Heart left ventricle (tissue), 16 donors: ENCODE measurements at regions not wholly inside any gene's neighbourhood (a gene's known extent, or its start where the extent isn't known, plus 50 kb on each side); places are given as distances from the start of the nearest gene placed in this dataset.
"Not testable (repeated sequence)": the region's sequence is repeated elsewhere in the genome, so short reads cannot be mapped to it uniquely, and the experiment has no call there.

Experiments
- ATAC-seq, 4 donors: fragments of 200-7000 bp; cut with Tn5 transposase; one replicate each; pipeline ENCODE4 v1.9.1; 2020 to 2022; ENCODE audit warnings: moderate library complexity in 4 of 4, mild to moderate bottlenecking in 3 of 4, moderate number of reproducible peaks in 1 of 4
- DNase-seq, 5 donors: peaks; one replicate each; pipeline ENCODE4 v3.0.0-alpha.2; 2020
- H3K27ac ChIP-seq, 12 donors: fragments of 200-600 bp; sonication (generic) in 4 of 12; one replicate each; pipeline versions ENCODE4 v1.5.0 to v1.8.0; 2016 to 2022; ENCODE audit warnings: mild to moderate bottlenecking in 2 of 12
- H3K27me3 ChIP-seq, 9 donors: fragments of 200-600 bp; sonication (generic) in 2 of 9; one replicate each; pipeline versions ENCODE4 v1.5.1 to v1.8.0; 2016 to 2022; ENCODE audit warnings: mild to moderate bottlenecking in 3 of 9
- H3K36me3 ChIP-seq, 9 donors: fragments of 200-600 bp; sonication (generic) in 2 of 9; one replicate each; pipeline versions ENCODE4 v1.5.0 to v1.8.0; 2018 to 2022; ENCODE audit warnings: mild to moderate bottlenecking in 2 of 9
- H3K4me1 ChIP-seq, 12 donors: fragments of 200-600 bp; sonication (generic) in 4 of 12; one replicate each; pipeline versions ENCODE4 v1.5.0 to v1.8.0; 2016 to 2022; ENCODE audit warnings: mild to moderate bottlenecking in 3 of 12
- H3K4me3 ChIP-seq, 12 donors: fragments of 200-600 bp; sonication (generic) in 4 of 12; one replicate each; pipeline versions ENCODE4 v1.5.0 to v1.8.0; 2017 to 2022; ENCODE audit warnings: mild to moderate bottlenecking in 9 of 12, moderate library complexity in 4 of 12
- H3K9me3 ChIP-seq, 12 donors: fragments of 200-600 bp; sonication (generic) in 4 of 12; one replicate each; pipeline versions ENCODE4 v1.5.0 to v1.8.0; 2016 to 2022; ENCODE audit warnings: mild to moderate bottlenecking in 1 of 12
- POLR2A ChIP-seq, 2 donors: fragments of 450-650 bp; IDR thresholded peaks; one replicate each; pipeline ENCODE4 v1.6.1; 2017; ENCODE audit warnings: antibody characterized with exemption in 2 of 2, mild to moderate bottlenecking in 2 of 2, moderate library complexity in 2 of 2
- WGBS, 4 donors: extraction: QIAGEN DNeasy Blood & Tissue Kit in 2 of 4; methylation state at CpG; one replicate each; pipeline versions ENCODE4 v1.1.5 to v1.1.7; 2013 to 2018; 5-methylcytosine and 5-hydroxymethylcytosine counted together
- intact Hi-C, 10 donors: fragments of 100-400 bp; cut with DNase I; formaldehyde crosslinking; loops; one replicate each; pipeline versions ENCODE4 v1.11.1 to v1.14.2; 2022
- TF ChIP-seq, protein P1 (sequence below), 12 donors: fragments of 200-600 bp; sonication (generic) in 4 of 12; IDR thresholded peaks; one replicate each; pipeline versions ENCODE4 v1.5.0 to v1.8.0; 2018 to 2022; ENCODE audit warnings: antibody characterized with exemption in 12 of 12, mild to moderate bottlenecking in 5 of 12
- donor health status: ischemic (EF 13 %, LVEDD 7.1; RV severe dilation, severe dysfunction).
- donor health status: healthy with polysubstance abuse.
- donor health status: DM: no; HTN: yes; CAD: no.
- donor health status: DM: no; HTN: no; CAD: no.
- donor health status: ischemic (EF 25% LVEDD 6.9; RV normal size, moderate dysfunction).
- donor health status: ischemic (EF 25% LVEDD 5.7; RV mildly dilated, moderate dysfunction).
- donor health status: healthy.
- donor health status: DM: yes; HTN: yes; CAD: no.
- donor health status: ischemic (EF 35%, LVEDD 5.7; RV mildly dilated, moderate dysfunction).
- donor health status: nonischemic (EF 11% LVEDD 7.7; RV severe dilation, severe dysfunction).
- donor health status: DM: yes; HTN: yes; CAD: no.
- donor health status: PGD.
- donor health status: ischemic (EF 29% LVEDD 5.4; RV normal size, mild dysfunction).
- donor health status: nonischemic (EF 23%, LVEDD 6.1; RV moderate dilation, normal function).

DNA sequence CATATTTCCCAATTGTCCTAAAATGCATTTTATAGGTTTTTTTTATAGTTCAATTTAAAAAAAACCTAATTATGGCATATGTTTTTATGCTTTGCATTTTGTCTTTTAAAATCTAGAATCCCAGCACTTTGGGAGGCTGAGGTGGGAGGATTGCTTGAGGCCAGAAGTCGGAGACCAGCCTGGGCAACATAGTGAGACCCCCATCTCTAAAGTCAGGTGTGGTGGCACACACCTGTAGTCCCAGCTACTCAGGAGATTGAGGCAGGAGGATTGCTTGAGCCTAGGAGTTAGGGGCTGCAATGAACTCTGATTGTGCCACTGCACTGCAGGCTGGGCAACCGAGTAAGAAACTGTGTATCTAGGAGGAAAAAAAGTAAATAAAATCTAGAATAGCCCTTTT is 137.2 kb upstream of the POU3F1 start:
- Histone ChIP-seq H3K4me3 (no peak overlapping the region), H3K36me3 (no peaks in the 10 kb centered on the region), H3K9me3 (peaks cover 0 to 4% (median 0%) of the 10 kb centered on the region in 12 donors), H3K27ac (no peak overlapping the region), H3K27me3 (peaks cover 0 to 34% (median 3%) of the 10 kb centered on the region in 9 donors), H3K4me1 (peaks cover 0 to 7% (median 0%) of the 10 kb centered on the region in 12 donors)
- TF ChIP-seq, protein P1, sequence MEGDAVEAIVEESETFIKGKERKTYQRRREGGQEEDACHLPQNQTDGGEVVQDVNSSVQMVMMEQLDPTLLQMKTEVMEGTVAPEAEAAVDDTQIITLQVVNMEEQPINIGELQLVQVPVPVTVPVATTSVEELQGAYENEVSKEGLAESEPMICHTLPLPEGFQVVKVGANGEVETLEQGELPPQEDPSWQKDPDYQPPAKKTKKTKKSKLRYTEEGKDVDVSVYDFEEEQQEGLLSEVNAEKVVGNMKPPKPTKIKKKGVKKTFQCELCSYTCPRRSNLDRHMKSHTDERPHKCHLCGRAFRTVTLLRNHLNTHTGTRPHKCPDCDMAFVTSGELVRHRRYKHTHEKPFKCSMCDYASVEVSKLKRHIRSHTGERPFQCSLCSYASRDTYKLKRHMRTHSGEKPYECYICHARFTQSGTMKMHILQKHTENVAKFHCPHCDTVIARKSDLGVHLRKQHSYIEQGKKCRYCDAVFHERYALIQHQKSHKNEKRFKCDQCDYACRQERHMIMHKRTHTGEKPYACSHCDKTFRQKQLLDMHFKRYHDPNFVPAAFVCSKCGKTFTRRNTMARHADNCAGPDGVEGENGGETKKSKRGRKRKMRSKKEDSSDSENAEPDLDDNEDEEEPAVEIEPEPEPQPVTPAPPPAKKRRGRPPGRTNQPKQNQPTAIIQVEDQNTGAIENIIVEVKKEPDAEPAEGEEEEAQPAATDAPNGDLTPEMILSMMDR (IDR thresholded peaks at IDR 0.05), result no peak
- TF ChIP-seq POLR2A (IDR thresholded peaks at IDR 0.05), result no peak
- 67 to 81% (median 80%) methylated on average over 2 of the region's 2 CpGs for WGBS, 4 donors
- DNase-seq (no peak), ATAC-seq (no peak)
- intact Hi-C loops, result no loop called here

DNA sequence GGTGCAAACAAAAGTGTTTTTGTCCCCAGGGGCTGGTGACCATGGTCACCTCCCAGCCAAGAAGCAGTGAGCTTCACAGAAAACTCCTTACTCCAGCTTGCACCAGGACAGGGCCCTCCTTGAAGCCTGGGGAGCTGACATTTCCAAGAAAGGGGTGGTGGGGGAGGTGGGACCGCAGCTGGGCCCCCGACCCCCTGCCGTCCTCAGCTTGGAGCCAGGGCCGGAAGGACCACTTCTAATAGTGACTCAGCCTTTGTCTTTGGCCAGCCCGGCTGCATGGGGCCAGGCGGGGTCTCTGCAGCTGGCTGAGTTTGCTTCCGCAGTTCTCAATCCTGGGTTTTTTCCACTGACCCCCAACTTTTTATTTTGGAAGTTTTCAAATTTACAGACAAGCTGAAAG is 136.5 kb upstream of the POU3F1 start:
- intact Hi-C loops, result no loop called here
- 27 to 45% (median 35%) methylated on average over 7 of the region's 7 CpGs for WGBS, 4 donors
- peaks cover 0 to 30% (median 3%) of the 10 kb centered on the region in 9 donors for H3K27me3 ChIP-seq
- H3K27ac ChIP-seq, result no peak overlapping the region
- ATAC-seq (no peak), DNase-seq (no peak)
- H3K4me3 ChIP-seq, result no peak overlapping the region
- H3K36me3 ChIP-seq, result no peaks in the 10 kb centered on the region
- TF ChIP-seq POLR2A (IDR thresholded peaks at IDR 0.05), result no peak
- TF ChIP-seq, protein P1 (IDR thresholded peaks at IDR 0.05), result no peak
- no peaks in the 10 kb centered on the region for H3K9me3 ChIP-seq
- H3K4me1 ChIP-seq, result peaks cover 0 to 7% (median 0%) of the 10 kb centered on the region in 12 donors

DNA sequence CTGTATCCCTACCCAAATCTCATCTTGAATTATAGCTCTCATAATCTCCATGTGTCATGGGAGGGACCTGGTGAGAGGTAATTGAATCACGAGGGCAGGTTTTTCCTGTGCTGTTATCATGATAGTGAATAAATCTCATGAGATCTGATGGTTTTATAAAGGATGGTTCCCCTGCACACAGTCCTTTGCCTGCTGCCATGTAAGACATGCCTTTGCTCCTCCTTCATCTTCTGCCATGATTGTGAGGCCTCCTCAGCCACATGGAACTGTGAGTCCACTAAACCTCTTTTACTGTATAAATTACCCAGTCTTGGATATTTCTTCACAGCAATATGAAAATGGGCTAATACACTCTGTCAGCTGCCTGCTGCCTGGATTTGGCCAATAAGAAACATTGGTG is 133.8 kb upstream of the POU3F1 start:
- H3K36me3 ChIP-seq, intact Hi-C loops, ATAC-seq, H3K4me3 ChIP-seq, H3K9me3 ChIP-seq, H3K27ac ChIP-seq, H3K4me1 ChIP-seq, DNase-seq: not testable (repeated sequence)
- 71 to 89% (median 79%) methylated on average over 1 of the region's 1 CpG for WGBS, 4 donors
- peaks cover 0 to 30% (median 3%) of the 10 kb centered on the region in 9 donors for H3K27me3 ChIP-seq

DNA sequence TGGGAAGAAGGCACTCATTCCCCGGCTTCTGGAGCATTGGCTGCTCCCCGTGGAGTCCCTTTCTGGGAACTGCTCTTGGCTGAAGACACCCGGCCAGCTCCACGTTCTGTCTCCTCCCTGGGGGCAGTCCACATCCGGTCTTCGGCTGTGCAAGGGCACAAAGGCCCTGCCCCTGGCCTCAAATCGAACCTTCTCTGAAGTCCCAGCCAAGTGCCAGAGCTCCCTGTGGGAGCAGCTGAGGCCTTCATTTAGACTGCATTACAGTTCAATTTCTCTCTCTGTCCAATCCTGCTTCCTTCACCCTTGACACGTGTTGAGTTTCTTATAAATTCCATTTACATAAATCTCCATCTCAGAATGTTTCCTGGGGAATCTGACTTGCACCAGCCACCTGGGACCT is 132.9 kb upstream of the POU3F1 start:
- Histone ChIP-seq H3K4me1 (peaks cover 0 to 7% (median 0%) of the 10 kb centered on the region in 12 donors), H3K9me3 (no peaks in the 10 kb centered on the region), H3K27me3 (peaks cover 0 to 26% (median 3%) of the 10 kb centered on the region in 9 donors), H3K27ac (no peak overlapping the region), H3K4me3 (no peak overlapping the region), H3K36me3 (no peaks in the 10 kb centered on the region)
- intact Hi-C loops, result no loop called here
- WGBS, 4 donors, result 41 to 68% (median 53%) methylated on average over 7 to 8 of the region's 8 CpGs
- DNase-seq (peak; percentile 54 to 80 (median 74)), ATAC-seq (peak; percentile 20 to 68 (median 58))
- TF ChIP-seq POLR2A (IDR thresholded peaks at IDR 0.05), result no peak
- TF ChIP-seq, protein P1 (IDR thresholded peaks at IDR 0.05), result no peak

DNA sequence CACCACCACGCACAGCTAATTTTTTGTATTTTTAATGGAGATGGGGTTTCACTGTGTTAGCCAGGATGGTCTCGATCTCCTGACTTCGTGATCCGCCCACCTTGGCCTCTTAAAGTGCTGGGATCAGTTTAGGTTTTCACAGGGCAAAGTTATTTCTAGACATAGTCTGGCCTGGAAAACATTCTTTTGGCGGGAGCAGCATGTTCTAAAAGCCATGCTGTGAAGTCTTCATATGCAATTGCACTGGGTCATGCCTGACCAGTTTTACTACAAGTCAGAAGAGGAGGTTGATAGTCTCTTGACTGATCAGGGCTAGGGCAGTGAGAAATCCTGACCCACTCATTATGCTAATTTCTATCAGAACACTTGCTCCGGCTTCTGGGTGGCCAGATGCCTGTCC is 131.6 kb upstream of the POU3F1 start:
- ATAC-seq (no peak), DNase-seq (no peak)
- WGBS, 4 donors, result 82 to 90% (median 87%) methylated on average over 6 of the region's 6 CpGs
- Histone ChIP-seq H3K4me3 (no peak overlapping the region), H3K4me1 (peaks cover 0 to 7% (median 0%) of the 10 kb centered on the region in 12 donors), H3K36me3 (no peaks in the 10 kb centered on the region), H3K9me3 (no peaks in the 10 kb centered on the region), H3K27me3 (peaks cover 0 to 24% (median 2%) of the 10 kb centered on the region in 9 donors), H3K27ac (no peak overlapping the region)
- TF ChIP-seq POLR2A (IDR thresholded peaks at IDR 0.05), result no peak
- TF ChIP-seq, protein P1 (IDR thresholded peaks at IDR 0.05), result no peak
- intact Hi-C loops, result no loop called here
